DOHH2 (cell line): ENCODE measurements at regions not wholly inside any gene's neighbourhood (a gene's known extent, or its start where the extent isn't known, plus 50 kb on each side); places are given as distances from the start of the nearest gene placed in this dataset.

Source experiments
- CTCF ChIP-seq: fragments of 200-600 bp; sonication (generic); IDR thresholded peaks from one replicate; pipeline ENCODE4 v1.5.1; 2014; ENCODE audit warnings: antibody characterized with exemption, mild to moderate bottlenecking, low read depth, low read length; ENCODE audit not compliant: poor library complexity, severe bottlenecking
- EZH2phosphoT487 ChIP-seq: fragments of 200-600 bp; sonication (generic); IDR thresholded peaks from 2 replicates; pipeline ENCODE4 v1.6.1; 2017; ENCODE audit warnings: borderline replicate concordance, mild to moderate bottlenecking, antibody characterized with exemption, low read length, moderate library complexity, mixed read lengths

DNA sequence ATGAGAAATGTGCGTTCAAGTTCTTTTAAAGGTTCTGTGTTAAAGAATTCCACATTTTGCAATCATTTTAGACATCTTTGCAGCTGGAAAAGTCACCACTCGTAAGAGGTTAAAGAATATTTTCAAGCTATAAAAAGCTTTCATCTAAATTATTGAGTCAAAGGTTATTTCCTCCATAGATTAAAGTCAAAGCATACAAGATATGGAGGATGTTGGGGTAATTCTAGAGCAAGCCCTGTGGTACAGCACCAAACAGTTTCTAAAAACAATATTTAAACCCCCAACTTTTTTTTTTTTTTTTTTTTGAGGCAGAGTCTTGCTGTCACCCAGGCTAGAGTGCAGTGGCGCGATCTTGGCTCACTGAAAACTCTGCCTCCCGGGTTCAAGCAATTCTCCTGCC, 1299.8 kb upstream of the TMEM132C start:
- TF ChIP-seq EZH2phosphoT487 (no peak), CTCF (no peak)
